ENCODE measurements at regions not wholly inside any gene's neighbourhood (a gene's known extent, or its start where the extent isn't known, plus 50 kb on each side); places are given as distances from the start of the nearest gene placed in this dataset.

DNA sequence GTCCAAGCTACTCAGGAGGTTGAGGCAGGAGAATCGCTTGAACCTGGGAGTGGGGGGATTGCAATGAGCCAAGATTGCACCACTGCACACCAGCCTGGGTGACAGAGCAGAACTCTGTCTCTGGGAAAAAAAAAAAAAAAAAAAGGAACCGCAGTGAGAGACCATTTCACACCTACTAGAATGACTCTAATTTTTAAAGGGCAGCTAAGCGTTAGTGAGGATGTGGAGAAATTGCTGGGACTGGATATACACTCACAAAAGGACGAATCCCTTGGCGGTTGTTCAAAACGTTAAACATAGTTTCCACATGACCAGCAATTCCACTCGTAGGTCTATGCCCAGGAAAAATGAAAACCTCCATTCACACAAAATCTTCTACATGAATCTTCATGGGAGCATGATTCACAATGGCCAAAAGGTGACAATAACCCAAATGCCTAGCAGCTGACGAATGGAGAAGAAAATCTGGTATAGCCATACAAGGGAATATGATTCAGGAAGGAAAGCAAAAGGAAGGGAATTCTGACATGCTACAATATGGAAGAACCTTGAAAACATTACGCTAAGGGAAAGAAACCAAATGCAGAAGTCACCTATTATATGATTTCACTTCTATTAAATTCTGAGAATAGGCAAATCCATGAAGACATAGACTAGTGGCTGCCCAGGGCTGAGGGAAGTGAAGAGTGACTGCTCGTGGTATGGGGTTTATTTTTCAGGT lies 127.0 kb downstream of the CHSY1 start:
- TF ChIP-seq SPI1 (IDR thresholded peaks at IDR 0.05; ENCODE audit: low read depth, low read length) (0 out of 2 replicates have a peak, but pooled peaks have one; percentile 14), POU2F2 (IDR thresholded peaks at IDR 0.05; ENCODE audit: low read depth, low read length) (no peak), TAF1 (IDR thresholded peaks at IDR 0.05; ENCODE audit: low read depth, low read length) (no peak), POLR2AphosphoS5 (IDR thresholded peaks at IDR 0.05; ENCODE audit: low read depth, low read length) (no peak)
- DNase-seq (ENCODE audit: insufficient read length, low spot score) (no peak), FAIRE-seq (no peak)

DNA sequence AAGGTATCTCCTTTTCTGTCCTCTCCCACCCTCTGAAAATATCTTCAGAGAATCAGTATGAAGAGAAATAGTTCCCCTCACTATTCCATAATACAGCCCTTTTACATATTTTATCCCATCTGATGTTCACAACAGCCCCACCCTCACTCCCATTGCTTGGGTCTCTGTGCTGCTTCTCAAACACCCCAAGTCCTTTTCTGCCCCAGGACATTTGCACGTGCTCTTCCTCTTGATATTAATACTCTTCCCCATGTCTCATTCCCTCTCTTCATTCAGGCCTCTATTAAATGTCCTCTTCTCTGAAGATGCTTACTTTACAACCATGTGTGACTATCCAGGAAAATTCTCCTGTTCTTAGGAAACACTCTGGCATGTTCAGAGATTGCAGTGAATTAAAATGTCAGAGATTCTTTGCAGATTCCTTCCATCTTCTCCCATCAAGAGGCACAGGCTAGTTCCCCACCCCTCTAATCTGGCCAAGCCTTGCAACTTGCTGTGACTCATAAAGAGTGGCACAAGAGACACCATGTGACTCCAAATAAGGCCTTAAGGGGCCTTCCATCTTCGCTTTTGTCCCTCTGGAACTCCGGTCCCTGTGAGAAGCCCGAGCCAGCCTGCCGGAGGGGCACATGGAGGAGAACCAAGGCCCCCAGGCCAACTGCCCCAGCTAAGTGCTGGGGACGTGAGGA lies 128.5 kb downstream of the CHSY1 start:
- no peak for FAIRE-seq
- TF ChIP-seq PAX5 (IDR thresholded peaks at IDR 0.05; ENCODE audit: insufficient read depth, low read length, severe bottlenecking): no peak

DNA sequence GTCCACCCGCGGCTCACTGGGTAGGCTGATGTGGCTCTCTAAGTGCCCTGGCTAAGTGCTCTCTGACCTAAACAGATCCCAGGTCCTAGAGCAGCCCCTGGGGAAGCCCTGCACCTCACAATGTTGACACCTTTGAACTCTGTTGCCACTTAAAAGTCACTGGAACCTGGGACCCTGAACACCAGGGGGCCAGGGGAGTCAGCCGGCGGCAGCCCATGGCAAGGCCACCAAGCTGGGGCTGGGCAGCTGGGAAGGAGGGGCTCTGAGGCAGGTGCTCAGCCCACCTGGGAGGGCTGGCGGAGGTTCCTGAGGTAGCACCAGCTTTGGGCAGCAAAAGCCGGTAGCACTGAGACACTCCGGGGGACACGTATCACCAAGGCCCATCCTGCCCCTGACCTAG lies 129.0 kb downstream of the CHSY1 start:
- DNase-seq (ENCODE audit: insufficient read length, low spot score) (no peak), FAIRE-seq (no peak)
- TF ChIP-seq PAX5 (IDR thresholded peaks at IDR 0.05; ENCODE audit: insufficient read depth, low read length, severe bottlenecking): no peak
- TF ChIP-seq SPI1 (IDR thresholded peaks at IDR 0.05; ENCODE audit: low read depth, low read length): no peak
- no peak for TF ChIP-seq POU2F2 (IDR thresholded peaks at IDR 0.05; ENCODE audit: low read depth, low read length)
- no peak for TF ChIP-seq POLR2A (IDR thresholded peaks at IDR 0.05; ENCODE audit: low read depth, low read length)
- TF ChIP-seq TAF1 (IDR thresholded peaks at IDR 0.05; ENCODE audit: low read depth, low read length): no peak
- no peak for TF ChIP-seq POLR2AphosphoS5 (IDR thresholded peaks at IDR 0.05; ENCODE audit: low read depth, low read length)

More for the DNA sequence above, 128.5 kb downstream of the CHSY1 start:
- DNase-seq (ENCODE audit: insufficient read length, low spot score): no peak

DNA sequence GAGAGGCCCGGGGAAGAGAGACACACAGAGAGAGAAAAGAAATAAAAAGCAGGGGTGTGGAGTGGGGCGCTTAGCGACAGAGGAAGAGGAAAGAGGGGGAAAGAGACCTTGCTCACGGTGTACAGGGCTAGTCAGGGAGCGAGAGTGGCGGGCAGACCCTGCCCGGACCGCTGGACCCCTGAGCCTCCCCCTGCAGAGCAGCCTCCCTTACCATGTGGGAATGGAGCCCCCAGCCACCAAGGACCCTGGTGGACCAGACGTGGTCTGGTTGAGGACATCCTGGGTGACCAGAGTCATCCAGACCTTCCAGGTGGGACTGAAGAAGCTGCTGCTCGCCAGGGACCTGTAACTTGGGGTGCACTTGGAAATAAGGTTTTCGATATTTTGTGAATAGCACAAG lies 129.6 kb downstream of the CHSY1 start:
- DNase-seq (ENCODE audit: insufficient read length, low spot score): no peak
- FAIRE-seq: no peak
- no peak for TF ChIP-seq TAF1 (IDR thresholded peaks at IDR 0.05; ENCODE audit: low read depth, low read length)
- TF ChIP-seq POLR2A (IDR thresholded peaks at IDR 0.05; ENCODE audit: low read depth, low read length): no peak
- TF ChIP-seq POU2F2 (IDR thresholded peaks at IDR 0.05; ENCODE audit: low read depth, low read length): no peak
- no peak for TF ChIP-seq SPI1 (IDR thresholded peaks at IDR 0.05; ENCODE audit: low read depth, low read length)
- TF ChIP-seq PAX5 (IDR thresholded peaks at IDR 0.05; ENCODE audit: insufficient read depth, low read length, severe bottlenecking): no peak
- TF ChIP-seq POLR2AphosphoS5 (IDR thresholded peaks at IDR 0.05; ENCODE audit: low read depth, low read length): no peak

DNA sequence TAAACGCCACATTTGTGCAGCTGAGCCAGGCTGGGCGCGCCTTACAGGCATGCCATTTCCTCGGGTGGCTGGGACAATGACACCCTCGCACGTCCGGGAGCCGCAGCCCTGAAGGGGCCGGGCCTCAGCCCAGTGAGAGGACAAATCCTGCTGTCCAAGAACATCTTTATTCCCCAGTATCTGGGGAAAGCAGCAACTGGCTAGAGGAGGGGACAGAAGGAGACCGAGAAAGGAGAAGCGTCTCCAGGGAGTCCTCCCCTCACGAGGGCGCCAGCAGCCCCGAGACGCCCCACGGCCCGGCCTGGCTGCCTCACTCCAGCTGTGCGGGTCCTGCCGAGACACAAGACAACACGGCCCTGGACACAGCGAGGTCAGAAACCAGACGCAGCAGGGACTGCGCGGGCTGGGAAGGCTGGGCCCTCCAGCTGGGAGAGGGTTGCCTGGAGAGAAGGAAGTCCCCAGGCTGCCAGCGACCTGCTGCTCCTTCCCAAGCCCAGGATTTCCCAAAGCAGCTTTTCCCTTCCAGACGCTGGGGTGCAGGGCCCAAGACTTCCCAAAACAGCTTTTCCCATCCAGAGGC lies 130.2 kb downstream of the CHSY1 start:
- TF ChIP-seq POLR2AphosphoS5 (IDR thresholded peaks at IDR 0.05; ENCODE audit: low read depth, low read length) (no peak), SPI1 (IDR thresholded peaks at IDR 0.05; ENCODE audit: low read depth, low read length) (no peak), TAF1 (IDR thresholded peaks at IDR 0.05; ENCODE audit: low read depth, low read length) (no peak), POLR2A (IDR thresholded peaks at IDR 0.05; ENCODE audit: low read depth, low read length) (no peak), POU2F2 (IDR thresholded peaks at IDR 0.05; ENCODE audit: low read depth, low read length) (no peak)
- peak; percentile 64 for DNase-seq (ENCODE audit: insufficient read length, low spot score)
- peak; percentile 47 for FAIRE-seq

DNA sequence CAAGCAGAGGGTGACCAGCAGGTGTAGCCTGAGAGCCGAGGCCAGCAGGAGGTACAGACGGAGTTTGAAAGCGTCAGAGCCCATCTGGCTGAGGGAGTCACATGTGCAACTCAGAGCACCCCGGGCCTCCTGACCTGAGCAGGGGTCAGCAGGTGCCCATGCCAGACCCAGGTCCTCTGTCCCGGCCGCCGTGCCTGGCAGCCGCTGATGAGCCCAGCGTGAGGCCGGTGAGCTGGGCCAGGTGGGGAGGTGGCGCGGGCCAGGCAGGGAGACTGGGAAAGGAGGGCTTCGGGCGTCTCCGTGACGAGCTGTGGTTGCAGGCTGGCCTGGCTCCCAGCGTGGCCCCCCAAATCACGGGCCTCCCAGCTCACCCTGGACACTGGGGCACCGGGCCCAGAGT lies 130.9 kb downstream of the CHSY1 start:
- FAIRE-seq (no peak), DNase-seq (ENCODE audit: insufficient read length, low spot score) (no peak)
- TF ChIP-seq PAX5 (IDR thresholded peaks at IDR 0.05; ENCODE audit: insufficient read depth, low read length, severe bottlenecking) (no peak), TAF1 (IDR thresholded peaks at IDR 0.05; ENCODE audit: low read depth, low read length) (no peak), SPI1 (IDR thresholded peaks at IDR 0.05; ENCODE audit: low read depth, low read length) (no peak), POLR2AphosphoS5 (IDR thresholded peaks at IDR 0.05; ENCODE audit: low read depth, low read length) (no peak), POLR2A (IDR thresholded peaks at IDR 0.05; ENCODE audit: low read depth, low read length) (no peak), POU2F2 (IDR thresholded peaks at IDR 0.05; ENCODE audit: low read depth, low read length) (no peak)

DNA sequence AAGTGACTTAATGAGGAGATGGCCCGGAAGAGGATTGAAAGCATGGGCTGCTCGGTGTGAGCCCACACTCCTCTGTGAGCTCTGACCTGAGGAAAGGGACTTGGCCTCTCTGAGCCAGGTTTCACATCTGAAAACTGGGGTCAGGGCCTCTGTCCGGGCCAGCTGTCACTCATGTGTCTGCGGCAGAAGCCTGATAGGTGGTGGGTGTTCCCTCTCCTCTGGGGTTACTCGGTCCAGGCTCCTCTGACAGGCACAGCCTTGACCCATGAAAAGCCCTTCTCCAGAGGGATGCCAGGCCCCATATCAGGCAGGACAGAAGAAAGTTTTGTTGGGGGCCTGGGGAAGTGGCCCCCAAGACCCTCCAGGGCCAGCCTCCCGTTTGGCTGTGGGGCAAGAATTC lies 131.4 kb downstream of the CHSY1 start:
- TF ChIP-seq POU2F2 (IDR thresholded peaks at IDR 0.05; ENCODE audit: low read depth, low read length) (no peak), PAX5 (IDR thresholded peaks at IDR 0.05; ENCODE audit: insufficient read depth, low read length, severe bottlenecking) (no peak), TAF1 (IDR thresholded peaks at IDR 0.05; ENCODE audit: low read depth, low read length) (no peak), SPI1 (IDR thresholded peaks at IDR 0.05; ENCODE audit: low read depth, low read length) (no peak), POLR2AphosphoS5 (IDR thresholded peaks at IDR 0.05; ENCODE audit: low read depth, low read length) (no peak), POLR2A (IDR thresholded peaks at IDR 0.05; ENCODE audit: low read depth, low read length) (no peak)
- FAIRE-seq (no peak), DNase-seq (ENCODE audit: insufficient read length, low spot score) (no peak)

Measured in GM12891 (cell line).